ENCODE measurements at regions not wholly inside any gene's neighbourhood (a gene's known extent, or its start where the extent isn't known, plus 50 kb on each side); places are given as distances from the start of the nearest gene placed in this dataset.

GRCh38 chr14:105929327-105930081, 403.1 kb downstream of the TMEM121 start:
- H3F3A ChIP-seq (ENCODE audit: insufficient read depth), result no peaks in the 10 kb centered on the region
- H4K20me1 ChIP-seq (ENCODE audit: insufficient read depth), result no peaks in the 10 kb centered on the region
- no peak overlapping the region for H3K4me2 ChIP-seq (ENCODE audit: unreplicated experiment)
- H3K9ac ChIP-seq, result no peak overlapping the region
- in situ Hi-C loops (cut with MboI), result no loop called here
- no peak for TF ChIP-seq EZH2 (IDR thresholded peaks at IDR 0.05; ENCODE audit: insufficient read depth, poor library complexity, severe bottlenecking)
- TF ChIP-seq EZH2phosphoT487 (IDR thresholded peaks at IDR 0.05; ENCODE audit: insufficient read depth, low read depth), result no peak
- no peaks in the 10 kb centered on the region for H3K9me2 ChIP-seq (ENCODE audit: insufficient read depth)
- no peaks in the 10 kb centered on the region for H3K79me2 ChIP-seq (ENCODE audit: insufficient read depth)
- H3K9me3 ChIP-seq (ENCODE audit: low read depth), result no peaks in the 10 kb centered on the region
- no peak overlapping the region for H3K4me3 ChIP-seq
- no peak for DNase-seq
- WGBS, 2 experiments (ENCODE audit: low coverage in 1 of 2, low lambda C conversion rate in 2 of 2, missing lambda C conversion rate in 2 of 2), result 46 to 49% methylated on average over 14 of the region's 14 CpGs
- no peak overlapping the region for H3K27ac ChIP-seq
- no peak overlapping the region for H2AFZ ChIP-seq
- no peaks in the 10 kb centered on the region for H3K27me3 ChIP-seq (replicated peaks; ENCODE audit: insufficient read depth)
- no peaks in the 10 kb centered on the region for H3K36me3 ChIP-seq (ENCODE audit: low read depth)
- no peaks in the 10 kb centered on the region for H3K4me1 ChIP-seq (ENCODE audit: insufficient read depth)

GRCh38 chr14:105930572-105930971, 404.2 kb downstream of the TMEM121 start:
- no peaks in the 10 kb centered on the region for H3K36me3 ChIP-seq (ENCODE audit: low read depth)
- no peak for TF ChIP-seq EZH2phosphoT487 (IDR thresholded peaks at IDR 0.05; ENCODE audit: insufficient read depth, low read depth)
- TF ChIP-seq EZH2 (IDR thresholded peaks at IDR 0.05; ENCODE audit: insufficient read depth, poor library complexity, severe bottlenecking), result no peak
- 35 to 37% methylated on average over 5 of the region's 5 CpGs for WGBS, 2 experiments (ENCODE audit: low coverage in 1 of 2, low lambda C conversion rate in 2 of 2, missing lambda C conversion rate in 2 of 2)
- no peaks in the 10 kb centered on the region for H3K9me2 ChIP-seq (ENCODE audit: insufficient read depth)
- no peak overlapping the region for H3K27ac ChIP-seq
- no peaks in the 10 kb centered on the region for H3K9me3 ChIP-seq (ENCODE audit: low read depth)
- H3K4me3 ChIP-seq, result no peak overlapping the region
- DNase-seq, result no peak
- H3K79me2 ChIP-seq (ENCODE audit: insufficient read depth), result no peaks in the 10 kb centered on the region
- no peak overlapping the region for H3K4me2 ChIP-seq (ENCODE audit: unreplicated experiment)
- in situ Hi-C loops (cut with MboI), result no loop called here
- no peak overlapping the region for H3K9ac ChIP-seq
- no peaks in the 10 kb centered on the region for H3F3A ChIP-seq (ENCODE audit: insufficient read depth)
- H2AFZ ChIP-seq, result no peak overlapping the region
- no peaks in the 10 kb centered on the region for H4K20me1 ChIP-seq (ENCODE audit: insufficient read depth)
- no peaks in the 10 kb centered on the region for H3K27me3 ChIP-seq (replicated peaks; ENCODE audit: insufficient read depth)
- no peaks in the 10 kb centered on the region for H3K4me1 ChIP-seq (ENCODE audit: insufficient read depth)

GRCh38 chr14:105931808-105932483, 405.6 kb downstream of the TMEM121 start:
- Histone ChIP-seq H3K4me2 (ENCODE audit: unreplicated experiment) (no peak overlapping the region), H2AFZ (no peak overlapping the region), H3K27me3 (replicated peaks; ENCODE audit: insufficient read depth) (no peaks in the 10 kb centered on the region), H3K36me3 (ENCODE audit: low read depth) (no peaks in the 10 kb centered on the region), H3K9me2 (ENCODE audit: insufficient read depth) (no peaks in the 10 kb centered on the region), H3K27ac (no peak overlapping the region), H3K9ac (no peak overlapping the region), H3K4me3 (no peak overlapping the region), H3K9me3 (ENCODE audit: low read depth) (no peaks in the 10 kb centered on the region), H3K79me2 (ENCODE audit: insufficient read depth) (no peaks in the 10 kb centered on the region), H4K20me1 (ENCODE audit: insufficient read depth) (no peaks in the 10 kb centered on the region), H3F3A (ENCODE audit: insufficient read depth) (no peaks in the 10 kb centered on the region), H3K4me1 (ENCODE audit: insufficient read depth) (no peaks in the 10 kb centered on the region)
- in situ Hi-C loops (cut with MboI), result no loop called here
- TF ChIP-seq EZH2 (IDR thresholded peaks at IDR 0.05; ENCODE audit: insufficient read depth, poor library complexity, severe bottlenecking) (no peak), EZH2phosphoT487 (IDR thresholded peaks at IDR 0.05; ENCODE audit: insufficient read depth, low read depth) (no peak)
- WGBS, 2 experiments (ENCODE audit: low coverage in 1 of 2, low lambda C conversion rate in 2 of 2, missing lambda C conversion rate in 2 of 2), result 31 to 40% methylated on average over 13 of the region's 13 CpGs
- DNase-seq, result no peak

DNA sequence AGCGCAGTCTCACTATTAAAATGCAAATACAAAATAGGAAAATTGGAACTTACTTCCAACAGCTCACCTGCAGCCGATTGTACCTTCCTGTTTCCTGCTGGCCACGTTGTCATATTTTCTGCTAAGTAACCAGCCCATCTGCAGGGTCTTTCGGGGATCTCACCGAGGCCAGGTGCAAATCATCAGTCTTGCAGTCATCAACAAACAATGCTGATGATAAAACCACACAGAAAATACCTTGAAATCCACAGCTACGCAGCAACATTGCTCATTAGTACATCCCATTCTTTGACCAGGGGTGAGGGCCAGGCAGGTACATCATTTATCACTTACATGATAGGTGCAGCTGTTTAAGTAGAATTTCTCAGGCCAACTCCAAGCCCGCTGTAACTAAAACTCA, 406.9 kb downstream of the TMEM121 start:
- H3K27me3 ChIP-seq (replicated peaks; ENCODE audit: insufficient read depth), result no peaks in the 10 kb centered on the region
- no peak for DNase-seq
- H3K36me3 ChIP-seq (ENCODE audit: low read depth), result no peaks in the 10 kb centered on the region
- H3K4me1 ChIP-seq (ENCODE audit: insufficient read depth), result no peaks in the 10 kb centered on the region
- H2AFZ ChIP-seq, result no peak overlapping the region
- H3K27ac ChIP-seq, result no peak overlapping the region
- no peak overlapping the region for H3K9ac ChIP-seq
- H3K9me2 ChIP-seq (ENCODE audit: insufficient read depth), result no peaks in the 10 kb centered on the region
- in situ Hi-C loops (cut with MboI), result no loop called here
- no peak overlapping the region for H3K4me3 ChIP-seq
- H4K20me1 ChIP-seq (ENCODE audit: insufficient read depth), result no peaks in the 10 kb centered on the region
- TF ChIP-seq EZH2 (IDR thresholded peaks at IDR 0.05; ENCODE audit: insufficient read depth, poor library complexity, severe bottlenecking) (no peak), EZH2phosphoT487 (IDR thresholded peaks at IDR 0.05; ENCODE audit: insufficient read depth, low read depth) (no peak)
- H3K9me3 ChIP-seq (ENCODE audit: low read depth), result no peaks in the 10 kb centered on the region
- 15% methylated on average over 7 of the region's 7 CpGs for WGBS, 2 experiments (ENCODE audit: low coverage in 1 of 2, low lambda C conversion rate in 2 of 2, missing lambda C conversion rate in 2 of 2)
- no peaks in the 10 kb centered on the region for H3F3A ChIP-seq (ENCODE audit: insufficient read depth)
- H3K4me2 ChIP-seq (ENCODE audit: unreplicated experiment), result no peak overlapping the region
- no peaks in the 10 kb centered on the region for H3K79me2 ChIP-seq (ENCODE audit: insufficient read depth)
